Peyer's patch (tissue), 4 donors: ENCODE measurements at regions not wholly inside any gene's neighbourhood (a gene's known extent, or its start where the extent isn't known, plus 50 kb on each side); places are given as distances from the start of the nearest gene placed in this dataset.
A peak's percentile ranks its signal among the peaks of the same experiment; 100 is the strongest.

Experiments
- DNase-seq, 3 donors: peaks; one replicate each; pipeline ENCODE4 v3.0.0-alpha.2; 2017 to 2019
- H3K27ac ChIP-seq, 4 donors: fragments of 200-600 bp; sonication (generic); one replicate each; pipeline ENCODE4 v1.5.1; 2016 to 2019
- H3K27me3 ChIP-seq, 2 donors: fragments of 200-600 bp; sonication (generic); one replicate each; pipeline ENCODE4 v1.5.1; 2019
- H3K36me3 ChIP-seq, 3 donors: fragments of 200-600 bp; sonication (generic); one replicate each; pipeline ENCODE4 v1.5.1; 2016 to 2019
- H3K4me1 ChIP-seq, 4 donors: fragments of 200-600 bp; sonication (generic); one replicate each; pipeline ENCODE4 v1.5.1; 2016 to 2019
- H3K4me3 ChIP-seq, 4 donors: fragments of 200-600 bp; sonication (generic); 1 replicate in 3 of 4; 2 replicates in 1 of 4; pipeline ENCODE4 v1.5.1; 2016 to 2019; ENCODE audit warnings: mild to moderate bottlenecking in 1 of 4
- H3K9me3 ChIP-seq, 4 donors: fragments of 200-600 bp; sonication (generic); one replicate each; pipeline ENCODE4 v1.5.1; 2016 to 2019; ENCODE audit warnings: mild to moderate bottlenecking in 1 of 4
- CTCF ChIP-seq, 6 experiments: fragments of 450-650 bp in 4 of 6; fragments of 200-600 bp in 2 of 6; sonication (generic) in 1 of 6; IDR thresholded peaks; one replicate each; pipeline ENCODE4 v1.5.1; 2017 to 2019; ENCODE audit warnings: antibody characterized with exemption in 6 of 6, mild to moderate bottlenecking in 3 of 6, moderate library complexity in 1 of 6
- POLR2A ChIP-seq, 2 donors: fragments of 450-650 bp; IDR thresholded peaks; one replicate each; pipeline ENCODE4 v1.5.1; 2017; ENCODE audit warnings: antibody characterized with exemption in 2 of 2, mild to moderate bottlenecking in 2 of 2, moderate library complexity in 2 of 2

- DNase-seq = peak in 1 of 3 donors; percentile 52
- Histone ChIP-seq H3K27me3 (no peaks in the 10 kb centered on the region), H3K4me1 (no peaks in the 10 kb centered on the region), H3K4me3 (no peak overlapping the region), H3K9me3 (no peaks in the 10 kb centered on the region), H3K36me3 (no peaks in the 10 kb centered on the region), H3K27ac (no peak overlapping the region)
- TF ChIP-seq CTCF (IDR thresholded peaks at IDR 0.05) (peak in 3 of 6 experiments; percentile 31 to 60 (median 40)), POLR2A (IDR thresholded peaks at IDR 0.05) (no peak)
Observed at GRCh38 chr4:155025762-155026457, 182.5 kb upstream of the NPY2R start.

- no peak for DNase-seq
- TF ChIP-seq CTCF (IDR thresholded peaks at IDR 0.05) (no peak), POLR2A (IDR thresholded peaks at IDR 0.05) (no peak)
- H3K27ac ChIP-seq = no peak overlapping the region
- H3K9me3 ChIP-seq = no peaks in the 10 kb centered on the region
- no peaks in the 10 kb centered on the region for H3K4me1 ChIP-seq
- no peaks in the 10 kb centered on the region for H3K36me3 ChIP-seq
- no peaks in the 10 kb centered on the region for H3K27me3 ChIP-seq
- H3K4me3 ChIP-seq = no peak overlapping the region
Observed at GRCh38 chr4:155026715-155027114, 181.7 kb upstream of the NPY2R start.

- DNase-seq = no peak
- Histone ChIP-seq H3K36me3 (no peaks in the 10 kb centered on the region), H3K4me3 (no peak overlapping the region)
Observed at GRCh38 chr4:155032521-155033229, 175.8 kb upstream of the NPY2R start.

GRCh38 chr4:155033604-155034003, 174.8 kb upstream of the NPY2R start:
- no peak overlapping the region for H3K4me3 ChIP-seq
- no peaks in the 10 kb centered on the region for H3K9me3 ChIP-seq
- no peaks in the 10 kb centered on the region for H3K4me1 ChIP-seq
- TF ChIP-seq CTCF (IDR thresholded peaks at IDR 0.05) (no peak), POLR2A (IDR thresholded peaks at IDR 0.05) (no peak)
- no peak for DNase-seq
- H3K36me3 ChIP-seq = no peaks in the 10 kb centered on the region
- no peak overlapping the region for H3K27ac ChIP-seq
- no peaks in the 10 kb centered on the region for H3K27me3 ChIP-seq

More at GRCh38 chr4:155032521-155033229, 175.8 kb upstream of the NPY2R start:
- no peaks in the 10 kb centered on the region for H3K4me1 ChIP-seq
- no peaks in the 10 kb centered on the region for H3K27me3 ChIP-seq
- TF ChIP-seq CTCF (IDR thresholded peaks at IDR 0.05) = no peak
- no peak for TF ChIP-seq POLR2A (IDR thresholded peaks at IDR 0.05)
- H3K9me3 ChIP-seq = no peaks in the 10 kb centered on the region
- H3K27ac ChIP-seq = no peak overlapping the region

- H3K27ac ChIP-seq = no peak overlapping the region
- no peaks in the 10 kb centered on the region for H3K9me3 ChIP-seq
- no peak overlapping the region for H3K4me3 ChIP-seq
- TF ChIP-seq POLR2A (IDR thresholded peaks at IDR 0.05) = no peak
- peaks cover 0 to 3% (median 0%) of the 10 kb centered on the region in 4 donors for H3K4me1 ChIP-seq
- H3K27me3 ChIP-seq = no peaks in the 10 kb centered on the region
- H3K36me3 ChIP-seq = no peaks in the 10 kb centered on the region
- no peak for DNase-seq
Observed at GRCh38 chr4:155037031-155037430, 171.4 kb upstream of the NPY2R start.

- Histone ChIP-seq H3K27ac (no peak overlapping the region), H3K27me3 (no peaks in the 10 kb centered on the region), H3K9me3 (no peaks in the 10 kb centered on the region), H3K4me3 (no peak overlapping the region), H3K36me3 (no peaks in the 10 kb centered on the region), H3K4me1 (peaks cover 0 to 3% (median 0%) of the 10 kb centered on the region in 4 donors)
- TF ChIP-seq CTCF (IDR thresholded peaks at IDR 0.05) (no peak), POLR2A (IDR thresholded peaks at IDR 0.05) (no peak)
- no peak for DNase-seq
Observed at GRCh38 chr4:155038459-155038858, 170.0 kb upstream of the NPY2R start.
